ENCODE measurements at regions not wholly inside any gene's neighbourhood (a gene's known extent, or its start where the extent isn't known, plus 50 kb on each side); places are given as distances from the start of the nearest gene placed in this dataset.

GRCh38 chr21:28263974-28264373 is 728.7 kb downstream of the LTN1 start:
- Histone ChIP-seq H3K9me3 (ENCODE audit: control insufficient read depth, low read length) (no peaks in the 10 kb centered on the region), H3K27ac (ENCODE audit: insufficient read depth, low read length, poor library complexity, severe bottlenecking) (no peak overlapping the region), H3K36me3 (ENCODE audit: control insufficient read depth, insufficient read depth, low read length) (no peaks in the 10 kb centered on the region), H3K4me1 (ENCODE audit: control insufficient read depth, insufficient read depth, low read length, poor library complexity, severe bottlenecking) (no peaks in the 10 kb centered on the region), H3K27me3 (replicated peaks; ENCODE audit: control insufficient read depth, insufficient read depth, low read length, poor library complexity, severe bottlenecking) (no peaks in the 10 kb centered on the region), H3K4me3 (ENCODE audit: insufficient read depth, low read depth, low read length, poor library complexity, severe bottlenecking) (no peak overlapping the region)
- no peak for DNase-seq

- Histone ChIP-seq H3K27ac (ENCODE audit: insufficient read depth, low read length, poor library complexity, severe bottlenecking) (no peak overlapping the region), H3K4me3 (ENCODE audit: insufficient read depth, low read depth, low read length, poor library complexity, severe bottlenecking) (no peak overlapping the region), H3K9me3 (ENCODE audit: control insufficient read depth, low read length) (no peaks in the 10 kb centered on the region), H3K36me3 (ENCODE audit: control insufficient read depth, insufficient read depth, low read length) (no peaks in the 10 kb centered on the region), H3K4me1 (ENCODE audit: control insufficient read depth, insufficient read depth, low read length, poor library complexity, severe bottlenecking) (no peaks in the 10 kb centered on the region), H3K27me3 (replicated peaks; ENCODE audit: control insufficient read depth, insufficient read depth, low read length, poor library complexity, severe bottlenecking) (no peaks in the 10 kb centered on the region)
- DNase-seq = no peak
Observed at GRCh38 chr21:28261298-28261697, 731.4 kb downstream of the LTN1 start.

DNA sequence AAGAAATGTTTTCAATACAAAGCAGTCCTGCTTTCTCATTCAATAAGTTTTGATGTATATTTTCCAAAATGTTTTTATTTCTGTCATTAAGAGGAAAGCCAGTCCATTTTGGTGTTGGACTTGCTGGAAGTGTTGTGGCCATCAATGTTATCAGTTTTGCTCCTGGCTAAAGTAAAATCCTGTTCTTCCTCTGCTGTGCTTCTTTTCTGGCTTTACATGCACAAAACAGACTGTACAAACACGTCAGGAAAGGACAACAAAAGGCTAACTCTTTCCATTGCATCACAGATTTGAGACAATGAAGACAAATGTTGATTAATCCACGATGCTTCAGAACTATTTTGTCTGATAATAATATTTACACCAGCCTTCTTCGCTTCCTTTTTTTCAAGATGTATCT is 735.4 kb downstream of the LTN1 start:
- Histone ChIP-seq H3K36me3 (ENCODE audit: control insufficient read depth, insufficient read depth, low read length) (no peaks in the 10 kb centered on the region), H3K9me3 (ENCODE audit: control insufficient read depth, low read length) (no peaks in the 10 kb centered on the region), H3K4me3 (ENCODE audit: insufficient read depth, low read depth, low read length, poor library complexity, severe bottlenecking) (no peak overlapping the region), H3K27me3 (replicated peaks; ENCODE audit: control insufficient read depth, insufficient read depth, low read length, poor library complexity, severe bottlenecking) (no peaks in the 10 kb centered on the region), H3K4me1 (ENCODE audit: control insufficient read depth, insufficient read depth, low read length, poor library complexity, severe bottlenecking) (no peaks in the 10 kb centered on the region), H3K27ac (ENCODE audit: insufficient read depth, low read length, poor library complexity, severe bottlenecking) (no peak overlapping the region)
- no peak for DNase-seq

- DNase-seq = no peak
- Histone ChIP-seq H3K4me1 (ENCODE audit: control insufficient read depth, insufficient read depth, low read length, poor library complexity, severe bottlenecking) (no peaks in the 10 kb centered on the region), H3K9me3 (ENCODE audit: control insufficient read depth, low read length) (no peaks in the 10 kb centered on the region), H3K4me3 (ENCODE audit: insufficient read depth, low read depth, low read length, poor library complexity, severe bottlenecking) (no peak overlapping the region), H3K27me3 (replicated peaks; ENCODE audit: control insufficient read depth, insufficient read depth, low read length, poor library complexity, severe bottlenecking) (no peaks in the 10 kb centered on the region), H3K36me3 (ENCODE audit: control insufficient read depth, insufficient read depth, low read length) (no peaks in the 10 kb centered on the region), H3K27ac (ENCODE audit: insufficient read depth, low read length, poor library complexity, severe bottlenecking) (no peak overlapping the region)
Observed at GRCh38 chr21:28256837-28257236, 735.8 kb downstream of the LTN1 start.

- Histone ChIP-seq H3K4me1 (ENCODE audit: control insufficient read depth, insufficient read depth, low read length, poor library complexity, severe bottlenecking) (no peaks in the 10 kb centered on the region), H3K36me3 (ENCODE audit: control insufficient read depth, insufficient read depth, low read length) (no peaks in the 10 kb centered on the region), H3K9me3 (ENCODE audit: control insufficient read depth, low read length) (no peaks in the 10 kb centered on the region), H3K27me3 (replicated peaks; ENCODE audit: control insufficient read depth, insufficient read depth, low read length, poor library complexity, severe bottlenecking) (no peaks in the 10 kb centered on the region), H3K27ac (ENCODE audit: insufficient read depth, low read length, poor library complexity, severe bottlenecking) (no peak overlapping the region), H3K4me3 (ENCODE audit: insufficient read depth, low read depth, low read length, poor library complexity, severe bottlenecking) (no peak overlapping the region)
- no peak for DNase-seq
Observed at GRCh38 chr21:28256420-28256831, 736.3 kb downstream of the LTN1 start.

- Histone ChIP-seq H3K4me1 (ENCODE audit: control insufficient read depth, insufficient read depth, low read length, poor library complexity, severe bottlenecking) (no peaks in the 10 kb centered on the region), H3K36me3 (ENCODE audit: control insufficient read depth, insufficient read depth, low read length) (no peaks in the 10 kb centered on the region), H3K4me3 (ENCODE audit: insufficient read depth, low read depth, low read length, poor library complexity, severe bottlenecking) (no peak overlapping the region), H3K9me3 (ENCODE audit: control insufficient read depth, low read length) (no peaks in the 10 kb centered on the region), H3K27me3 (replicated peaks; ENCODE audit: control insufficient read depth, insufficient read depth, low read length, poor library complexity, severe bottlenecking) (no peaks in the 10 kb centered on the region), H3K27ac (ENCODE audit: insufficient read depth, low read length, poor library complexity, severe bottlenecking) (no peak overlapping the region)
- no peak for DNase-seq
Observed at GRCh38 chr21:28253961-28254360, 738.7 kb downstream of the LTN1 start.

- DNase-seq = no peak
- H3K4me3 ChIP-seq (ENCODE audit: insufficient read depth, low read depth, low read length, poor library complexity, severe bottlenecking) = no peak overlapping the region
- no peaks in the 10 kb centered on the region for H3K4me1 ChIP-seq (ENCODE audit: control insufficient read depth, insufficient read depth, low read length, poor library complexity, severe bottlenecking)
- no peak overlapping the region for H3K27ac ChIP-seq (ENCODE audit: insufficient read depth, low read length, poor library complexity, severe bottlenecking)
- H3K9me3 ChIP-seq (ENCODE audit: control insufficient read depth, low read length) = no peaks in the 10 kb centered on the region
- no peaks in the 10 kb centered on the region for H3K36me3 ChIP-seq (ENCODE audit: control insufficient read depth, insufficient read depth, low read length)
- no peaks in the 10 kb centered on the region for H3K27me3 ChIP-seq (replicated peaks; ENCODE audit: control insufficient read depth, insufficient read depth, low read length, poor library complexity, severe bottlenecking)
Observed at GRCh38 chr21:28253338-28253737, 739.3 kb downstream of the LTN1 start.

- Histone ChIP-seq H3K36me3 (ENCODE audit: control insufficient read depth, insufficient read depth, low read length) (no peaks in the 10 kb centered on the region), H3K4me1 (ENCODE audit: control insufficient read depth, insufficient read depth, low read length, poor library complexity, severe bottlenecking) (no peaks in the 10 kb centered on the region), H3K9me3 (ENCODE audit: control insufficient read depth, low read length) (no peaks in the 10 kb centered on the region), H3K27me3 (replicated peaks; ENCODE audit: control insufficient read depth, insufficient read depth, low read length, poor library complexity, severe bottlenecking) (no peaks in the 10 kb centered on the region), H3K4me3 (ENCODE audit: insufficient read depth, low read depth, low read length, poor library complexity, severe bottlenecking) (no peak overlapping the region), H3K27ac (ENCODE audit: insufficient read depth, low read length, poor library complexity, severe bottlenecking) (no peak overlapping the region)
- DNase-seq = no peak
Observed at GRCh38 chr21:28252928-28253327, 739.7 kb downstream of the LTN1 start.

DNA sequence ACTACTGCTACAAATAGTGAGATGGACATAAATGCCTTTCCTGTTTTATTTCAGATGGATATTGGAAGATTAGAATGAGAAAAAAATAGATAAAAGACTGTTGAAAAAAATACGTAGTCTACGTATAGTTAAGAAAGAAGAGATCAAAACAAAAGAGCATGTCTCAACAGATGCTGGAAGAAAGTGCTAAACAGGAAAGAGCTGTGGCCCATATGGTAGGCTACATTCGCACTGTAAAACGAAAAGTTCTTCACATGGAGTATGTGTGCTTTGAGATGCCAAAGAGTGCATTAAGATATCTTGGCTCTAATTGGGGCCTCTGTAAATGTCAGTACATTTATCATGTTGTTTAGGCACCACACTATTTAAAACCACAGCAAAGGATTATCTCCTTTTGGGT is 741.7 kb downstream of the LTN1 start:
- Histone ChIP-seq H3K27ac (ENCODE audit: insufficient read depth, low read length, poor library complexity, severe bottlenecking) (no peak overlapping the region), H3K4me1 (ENCODE audit: control insufficient read depth, insufficient read depth, low read length, poor library complexity, severe bottlenecking) (no peaks in the 10 kb centered on the region), H3K9me3 (ENCODE audit: control insufficient read depth, low read length) (no peaks in the 10 kb centered on the region), H3K27me3 (replicated peaks; ENCODE audit: control insufficient read depth, insufficient read depth, low read length, poor library complexity, severe bottlenecking) (no peaks in the 10 kb centered on the region), H3K4me3 (ENCODE audit: insufficient read depth, low read depth, low read length, poor library complexity, severe bottlenecking) (no peak overlapping the region), H3K36me3 (ENCODE audit: control insufficient read depth, insufficient read depth, low read length) (no peaks in the 10 kb centered on the region)
- no peak for DNase-seq

GRCh38 chr21:28247454-28248020 is 745.1 kb downstream of the LTN1 start:
- DNase-seq = no peak
- H3K27me3 ChIP-seq (replicated peaks; ENCODE audit: control insufficient read depth, insufficient read depth, low read length, poor library complexity, severe bottlenecking) = no peaks in the 10 kb centered on the region
- H3K36me3 ChIP-seq (ENCODE audit: control insufficient read depth, insufficient read depth, low read length) = no peaks in the 10 kb centered on the region
- H3K27ac ChIP-seq (ENCODE audit: insufficient read depth, low read length, poor library complexity, severe bottlenecking) = no peak overlapping the region
- no peaks in the 10 kb centered on the region for H3K9me3 ChIP-seq (ENCODE audit: control insufficient read depth, low read length)
- no peaks in the 10 kb centered on the region for H3K4me1 ChIP-seq (ENCODE audit: control insufficient read depth, insufficient read depth, low read length, poor library complexity, severe bottlenecking)
- no peak overlapping the region for H3K4me3 ChIP-seq (ENCODE audit: insufficient read depth, low read depth, low read length, poor library complexity, severe bottlenecking)

GRCh38 chr21:28240586-28240985 is 752.1 kb downstream of the LTN1 start:
- no peak overlapping the region for H3K27ac ChIP-seq (ENCODE audit: insufficient read depth, low read length, poor library complexity, severe bottlenecking)
- no peak overlapping the region for H3K4me3 ChIP-seq (ENCODE audit: insufficient read depth, low read depth, low read length, poor library complexity, severe bottlenecking)
- no peaks in the 10 kb centered on the region for H3K36me3 ChIP-seq (ENCODE audit: control insufficient read depth, insufficient read depth, low read length)

More at GRCh38 chr21:28240586-28240985, 752.1 kb downstream of the LTN1 start:
- Histone ChIP-seq H3K9me3 (ENCODE audit: control insufficient read depth, low read length) (no peaks in the 10 kb centered on the region), H3K27me3 (replicated peaks; ENCODE audit: control insufficient read depth, insufficient read depth, low read length, poor library complexity, severe bottlenecking) (no peaks in the 10 kb centered on the region), H3K4me1 (ENCODE audit: control insufficient read depth, insufficient read depth, low read length, poor library complexity, severe bottlenecking) (no peaks in the 10 kb centered on the region)
- no peak for DNase-seq

All from effector memory CD4-positive, alpha-beta T cell (primary cell).